ENCODE measurements at regions not wholly inside any gene's neighbourhood (a gene's known extent, or its start where the extent isn't known, plus 50 kb on each side); places are given as distances from the start of the nearest gene placed in this dataset.

GRCh38 chr13:77981281-77981881, 62.8 kb upstream of the EDNRB start:
- no peak overlapping the region for H3K27ac ChIP-seq
- H4K20me1 ChIP-seq = no peaks in the 10 kb centered on the region
- H3K4me2 ChIP-seq = no peak overlapping the region
- TF ChIP-seq Cebpa-rat (IDR thresholded peaks at IDR 0.05) = no peak
- no peak overlapping the region for H3K9ac ChIP-seq
- H3K27me3 ChIP-seq = no peaks in the 10 kb centered on the region
- no peak overlapping the region for H3K4me3 ChIP-seq
- no peaks in the 10 kb centered on the region for H3K9me3 ChIP-seq
- no peaks in the 10 kb centered on the region for H3K4me1 ChIP-seq
- no peaks in the 10 kb centered on the region for H3K36me3 ChIP-seq

GRCh38 chr13:77980592-77980991, 62.0 kb upstream of the EDNRB start:
- H3K4me2 ChIP-seq = no peak overlapping the region
- no peak overlapping the region for H3K27ac ChIP-seq

DNA sequence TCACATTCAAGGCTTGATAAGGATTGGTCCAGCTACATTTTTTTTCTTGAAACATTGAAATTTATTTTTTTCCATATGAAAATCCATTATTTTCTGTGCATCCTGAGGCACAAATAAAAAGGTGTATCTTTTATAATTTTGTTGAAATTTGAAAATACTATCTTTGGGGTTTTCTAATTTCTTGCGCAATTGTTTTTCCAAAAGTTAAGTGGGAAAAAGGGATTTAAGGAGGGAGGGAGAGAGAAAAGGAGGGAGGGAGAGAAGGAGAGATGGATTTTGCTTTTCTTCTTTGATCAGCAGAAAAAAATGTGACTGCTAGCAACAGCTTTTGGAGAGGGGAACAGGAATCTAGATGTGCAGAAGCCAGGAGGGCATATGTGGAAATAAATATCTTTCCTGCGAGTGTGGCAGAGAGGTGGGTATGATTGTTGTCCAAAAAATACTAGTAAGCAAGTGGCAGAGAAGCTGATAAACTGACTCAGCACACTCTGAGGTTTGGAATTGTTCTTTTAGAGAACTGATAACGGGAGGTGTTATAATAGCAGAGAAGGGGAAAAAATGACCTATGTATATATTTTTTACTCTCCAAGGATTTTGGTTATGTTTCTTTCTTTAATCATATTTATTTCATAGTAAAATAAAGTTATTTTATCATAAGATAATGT, 61.2 kb upstream of the EDNRB start:
- H3K36me3 ChIP-seq = no peaks in the 10 kb centered on the region
- no peaks in the 10 kb centered on the region for H3K4me1 ChIP-seq
- H3K4me2 ChIP-seq = no peak overlapping the region
- no peaks in the 10 kb centered on the region for H4K20me1 ChIP-seq
- no peak overlapping the region for H3K27ac ChIP-seq
- H3K4me3 ChIP-seq = no peak overlapping the region
- TF ChIP-seq Cebpa-rat (IDR thresholded peaks at IDR 0.05) = peak; percentile 36; the same call in 1 of the 2 replicates
- H3K9me3 ChIP-seq = no peaks in the 10 kb centered on the region
- no peaks in the 10 kb centered on the region for H3K27me3 ChIP-seq
- H3K9ac ChIP-seq = no peak overlapping the region

More at GRCh38 chr13:77980592-77980991, 62.0 kb upstream of the EDNRB start:
- no peak overlapping the region for H3K9ac ChIP-seq
- H3K27me3 ChIP-seq = no peaks in the 10 kb centered on the region
- H3K36me3 ChIP-seq = no peaks in the 10 kb centered on the region
- no peak for TF ChIP-seq Cebpa-rat (IDR thresholded peaks at IDR 0.05)
- no peaks in the 10 kb centered on the region for H3K4me1 ChIP-seq
- no peak overlapping the region for H3K4me3 ChIP-seq
- no peaks in the 10 kb centered on the region for H4K20me1 ChIP-seq
- no peaks in the 10 kb centered on the region for H3K9me3 ChIP-seq

DNA sequence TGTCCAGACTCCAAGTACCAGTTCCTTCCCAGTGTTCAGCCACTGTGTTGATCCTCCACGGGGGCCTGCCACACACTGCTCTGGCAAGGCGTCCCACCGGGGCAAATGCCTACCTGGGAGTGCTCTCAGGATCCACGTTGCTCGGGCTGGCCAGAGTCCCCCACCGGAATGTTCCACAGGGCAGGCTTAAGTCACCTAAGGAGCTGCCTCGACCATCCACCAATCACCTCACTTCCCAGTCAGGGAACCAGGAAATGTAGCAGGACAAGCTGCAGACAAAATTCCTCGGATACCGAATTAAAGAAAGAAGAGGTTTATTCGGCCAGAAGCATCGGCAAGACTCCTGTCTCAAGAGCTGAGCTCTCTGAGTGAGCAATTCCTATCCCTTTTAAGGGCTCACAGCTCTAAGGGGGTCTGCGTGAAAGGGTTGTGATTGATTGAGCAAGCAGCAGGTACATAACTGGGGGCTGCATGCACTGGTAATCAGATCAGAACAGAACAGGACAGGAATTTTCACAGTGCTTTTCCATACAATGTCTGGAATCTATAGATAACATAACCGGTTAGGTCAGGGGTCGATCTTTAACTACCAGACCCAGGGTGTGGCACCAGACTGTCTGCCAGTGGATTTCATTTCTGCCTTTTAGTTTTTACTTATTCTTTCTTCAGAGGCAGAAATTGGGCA, 56.9 kb upstream of the EDNRB start:
- no peaks in the 10 kb centered on the region for H3K4me1 ChIP-seq
- no peak overlapping the region for H3K27ac ChIP-seq
- H4K20me1 ChIP-seq = no peaks in the 10 kb centered on the region
- no peak overlapping the region for H3K4me3 ChIP-seq
- H3K4me2 ChIP-seq = no peak overlapping the region
- no peak overlapping the region for H3K9ac ChIP-seq
- no peak for TF ChIP-seq Cebpa-rat (IDR thresholded peaks at IDR 0.05)
- H3K27me3 ChIP-seq = no peaks in the 10 kb centered on the region
- H3K36me3 ChIP-seq = no peaks in the 10 kb centered on the region
- H3K9me3 ChIP-seq = no peaks in the 10 kb centered on the region

- no peaks in the 10 kb centered on the region for H4K20me1 ChIP-seq
- H3K9ac ChIP-seq = no peak overlapping the region
- no peaks in the 10 kb centered on the region for H3K27me3 ChIP-seq
- no peak overlapping the region for H3K27ac ChIP-seq
- no peaks in the 10 kb centered on the region for H3K4me1 ChIP-seq
- no peak for TF ChIP-seq Cebpa-rat (IDR thresholded peaks at IDR 0.05)
- no peaks in the 10 kb centered on the region for H3K9me3 ChIP-seq
- no peaks in the 10 kb centered on the region for H3K36me3 ChIP-seq
- H3K4me3 ChIP-seq = no peak overlapping the region
- H3K4me2 ChIP-seq = no peak overlapping the region
These were observed 50.7 kb upstream of the EDNRB start for GRCh38 chr13:77969299-77969698.

Measured in BLaER1 (cell line).